A549 (cell line): ENCODE measurements at regions not wholly inside any gene's neighbourhood (a gene's known extent, or its start where the extent isn't known, plus 50 kb on each side); places are given as distances from the start of the nearest gene placed in this dataset.

Experiments
- ATAC-seq, 2 experiments: fragments of 200-7000 bp in 1 of 2; fragments of >200 bp in 1 of 2; cut with Nextera tagmentation in 1 of 2; cut with Tn5 transposase in 1 of 2; 3 replicates each; pipeline versions ENCODE4 v1.8.0 to v1.9.1; 2018 to 2020; ENCODE audit warnings: mild to moderate bottlenecking in 1 of 2, moderate library complexity in 1 of 2
- CTCF ChIA-PET: fragments of 300-600 bp; sonication (Branson Sonifier 250); formaldehyde crosslinking; extraction: SDS; loops from one replicate; lab custom pipeline; 2021; ENCODE audit warnings: antibody characterized with exemption, inconsistent platforms; lab: Yijun Ruan, JAX
- POLR2A ChIA-PET: fragments of 350-600 bp; formaldehyde crosslinking; extraction: SDS; loops from one replicate; lab custom pipeline; 2021; ENCODE audit warnings: antibody characterized with exemption, inconsistent platforms; lab: Yijun Ruan, JAX
- DNase-seq, 2 experiments: peaks; one replicate each; pipeline versions ENCODE4 v3.0.0 to v3.0.0-alpha.2; 2011 to 2016; ENCODE audit warnings: low read depth in 1 of 2, low spot score in 1 of 2
- FAIRE-seq: peaks from 2 replicates; lab custom pipeline; 2011; peaks lifted over from hg19 to GRCh38; lab: Jason Lieb, UNC
- H3K27ac ChIP-seq, 2 experiments: fragments of >200 bp; sonication (Bioruptor Twin); formaldehyde crosslinking; 3 replicates each; pipeline ENCODE4 v1.5.1; 2016 to 2017
- H3K4me1 ChIP-seq: fragments of >200 bp; sonication (Bioruptor Twin); formaldehyde crosslinking; 3 replicates; pipeline ENCODE4 v1.6.1; 2016
- H3K4me2 ChIP-seq: fragments of >200 bp; sonication (Bioruptor Twin); formaldehyde crosslinking; 3 replicates; pipeline ENCODE4 v1.6.1; 2016
- H3K4me3 ChIP-seq: fragments of >200 bp; sonication (Bioruptor Twin); formaldehyde crosslinking; 3 replicates; pipeline ENCODE4 v1.5.1; 2016
- H3K9me3 ChIP-seq: fragments of >200 bp; sonication (Bioruptor Twin); formaldehyde crosslinking; 3 replicates; pipeline ENCODE4 v1.6.1; 2016
- CBX2 ChIP-seq: fragments of 200-600 bp; sonication (generic); IDR thresholded peaks from 2 replicates; pipeline ENCODE4 v1.6.1; 2016; ENCODE audit warnings: low read depth, mild to moderate bottlenecking, borderline replicate concordance
- E2F6 ChIP-seq: IDR thresholded peaks from 2 replicates; pipeline ENCODE4 v1.6.1; 2012; ENCODE audit warnings: low read depth, borderline replicate concordance
- EHF ChIP-seq: fragments of 250-450 bp; sonication (Bioruptor Pico); IDR thresholded peaks from 2 replicates; pipeline ENCODE4 v1.5.0; 2020; ENCODE audit warnings: mild to moderate bottlenecking
- EHMT2 ChIP-seq: fragments of 200-600 bp; sonication (generic); IDR thresholded peaks from 2 replicates; pipeline ENCODE4 v1.6.1; 2016; ENCODE audit warnings: antibody characterized with exemption, low read depth, mild to moderate bottlenecking, moderate library complexity
- ESRRA ChIP-seq: fragments of 150-350 bp; IDR thresholded peaks from 2 replicates; pipeline ENCODE4 v1.6.1; 2014; ENCODE audit warnings: mild to moderate bottlenecking, low read length, borderline replicate concordance
- HOXA7 ChIP-seq: fragments of 250-450 bp; sonication (Bioruptor Pico); IDR thresholded peaks from 2 replicates; pipeline ENCODE4 v1.5.0; 2020; ENCODE audit warnings: mild to moderate bottlenecking, moderate library complexity
- HOXB5 ChIP-seq: fragments of 250-450 bp; sonication (Bioruptor Pico); IDR thresholded peaks from 2 replicates; pipeline ENCODE4 v1.5.0; 2020; ENCODE audit warnings: mild to moderate bottlenecking, moderate library complexity
- KDM1A ChIP-seq: fragments of 200-600 bp; sonication (generic); IDR thresholded peaks from 2 replicates; pipeline ENCODE4 v1.6.1; 2016; ENCODE audit warnings: low read depth, mild to moderate bottlenecking
- KDM5A ChIP-seq: fragments of 200-600 bp; sonication (generic); IDR thresholded peaks from 2 replicates; pipeline ENCODE4 v1.6.1; 2016; ENCODE audit warnings: antibody characterized with exemption, mild to moderate bottlenecking
- MAX ChIP-seq: IDR thresholded peaks from 2 replicates; pipeline ENCODE4 v1.6.1; 2012
- NFE2L2 ChIP-seq: fragments of 150-350 bp; conservative IDR thresholded peaks from 2 replicates; pipeline ENCODE4 v1.6.1; 2014; ENCODE audit warnings: low read length
- PHF8 ChIP-seq: fragments of 200-600 bp; sonication (generic); IDR thresholded peaks from 2 replicates; pipeline ENCODE4 v1.6.1; 2016; ENCODE audit warnings: low read depth, mild to moderate bottlenecking, antibody characterized with exemption, moderate library complexity, borderline replicate concordance
- RARB ChIP-seq: fragments of 250-450 bp; sonication (Bioruptor Pico); IDR thresholded peaks from 2 replicates; pipeline ENCODE4 v1.8.0; 2021; ENCODE audit warnings: mild to moderate bottlenecking, moderate library complexity
- REST ChIP-seq: fragments of 200-600 bp; sonication (generic); IDR thresholded peaks from 2 replicates; pipeline ENCODE4 v1.6.1; 2016; ENCODE audit warnings: antibody characterized with exemption, mild to moderate bottlenecking, moderate library complexity
- RFX5 ChIP-seq: fragments of 450-650 bp; IDR thresholded peaks from 2 replicates; pipeline ENCODE4 v1.7.1; 2014; ENCODE audit warnings: antibody characterized with exemption, mild to moderate bottlenecking, moderate library complexity
- WGBS: methylation state at CpG from one replicate; pipeline ENCODE4 v1.1.6; 2017; ENCODE audit errors: missing lambda C conversion rate; 5-methylcytosine and 5-hydroxymethylcytosine counted together
- TF ChIP-seq, protein P1 (sequence below): fragments of >200 bp; sonication (Bioruptor Twin); formaldehyde crosslinking; IDR thresholded peaks from 2 replicates; pipeline ENCODE4 v1.6.1; 2016
- TF ChIP-seq, protein P2 (sequence below): fragments of >200 bp; sonication (Bioruptor Twin); formaldehyde crosslinking; IDR thresholded peaks from 3 replicates; pipeline ENCODE4 v1.6.1; 2016
- TF ChIP-seq, protein P3 (sequence below): fragments of >200 bp; sonication (Bioruptor Twin); formaldehyde crosslinking; IDR thresholded peaks from 3 replicates; pipeline ENCODE4 v1.5.1; 2016
- TF ChIP-seq, protein P4 (sequence below): fragments of 250-450 bp; sonication (Bioruptor Pico); IDR thresholded peaks from 2 replicates; pipeline ENCODE4 v1.5.0; 2021; ENCODE audit warnings: mild to moderate bottlenecking, moderate library complexity, borderline replicate concordance

- no peak for TF ChIP-seq KDM5A
- TF ChIP-seq KDM1A, result no peak
- no peak for TF ChIP-seq REST
- TF ChIP-seq EHF (CRISPR knock-in tag), result no peak
- TF ChIP-seq, protein P1, sequence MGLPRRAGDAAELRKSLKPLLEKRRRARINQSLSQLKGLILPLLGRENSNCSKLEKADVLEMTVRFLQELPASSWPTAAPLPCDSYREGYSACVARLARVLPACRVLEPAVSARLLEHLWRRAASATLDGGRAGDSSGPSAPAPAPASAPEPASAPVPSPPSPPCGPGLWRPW, result no peak
- TF ChIP-seq PHF8, result no peak
- TF ChIP-seq NFE2L2, result no peak
- no peak for TF ChIP-seq HOXA7 (CRISPR knock-in tag)
- TF ChIP-seq RFX5, result no peak
- TF ChIP-seq, protein P2, sequence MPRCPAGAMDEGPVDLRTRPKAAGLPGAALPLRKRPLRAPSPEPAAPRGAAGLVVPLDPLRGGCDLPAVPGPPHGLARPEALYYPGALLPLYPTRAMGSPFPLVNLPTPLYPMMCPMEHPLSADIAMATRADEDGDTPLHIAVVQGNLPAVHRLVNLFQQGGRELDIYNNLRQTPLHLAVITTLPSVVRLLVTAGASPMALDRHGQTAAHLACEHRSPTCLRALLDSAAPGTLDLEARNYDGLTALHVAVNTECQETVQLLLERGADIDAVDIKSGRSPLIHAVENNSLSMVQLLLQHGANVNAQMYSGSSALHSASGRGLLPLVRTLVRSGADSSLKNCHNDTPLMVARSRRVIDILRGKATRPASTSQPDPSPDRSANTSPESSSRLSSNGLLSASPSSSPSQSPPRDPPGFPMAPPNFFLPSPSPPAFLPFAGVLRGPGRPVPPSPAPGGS, result no peak
- no peak for TF ChIP-seq HOXB5
- TF ChIP-seq EHMT2, result no peak
- no peak for TF ChIP-seq RARB (CRISPR knock-in tag)
- no peak for TF ChIP-seq E2F6
- TF ChIP-seq ESRRA, result no peak
- TF ChIP-seq CBX2, result no peak
- TF ChIP-seq MAX, result no peak
- TF ChIP-seq, protein P3, sequence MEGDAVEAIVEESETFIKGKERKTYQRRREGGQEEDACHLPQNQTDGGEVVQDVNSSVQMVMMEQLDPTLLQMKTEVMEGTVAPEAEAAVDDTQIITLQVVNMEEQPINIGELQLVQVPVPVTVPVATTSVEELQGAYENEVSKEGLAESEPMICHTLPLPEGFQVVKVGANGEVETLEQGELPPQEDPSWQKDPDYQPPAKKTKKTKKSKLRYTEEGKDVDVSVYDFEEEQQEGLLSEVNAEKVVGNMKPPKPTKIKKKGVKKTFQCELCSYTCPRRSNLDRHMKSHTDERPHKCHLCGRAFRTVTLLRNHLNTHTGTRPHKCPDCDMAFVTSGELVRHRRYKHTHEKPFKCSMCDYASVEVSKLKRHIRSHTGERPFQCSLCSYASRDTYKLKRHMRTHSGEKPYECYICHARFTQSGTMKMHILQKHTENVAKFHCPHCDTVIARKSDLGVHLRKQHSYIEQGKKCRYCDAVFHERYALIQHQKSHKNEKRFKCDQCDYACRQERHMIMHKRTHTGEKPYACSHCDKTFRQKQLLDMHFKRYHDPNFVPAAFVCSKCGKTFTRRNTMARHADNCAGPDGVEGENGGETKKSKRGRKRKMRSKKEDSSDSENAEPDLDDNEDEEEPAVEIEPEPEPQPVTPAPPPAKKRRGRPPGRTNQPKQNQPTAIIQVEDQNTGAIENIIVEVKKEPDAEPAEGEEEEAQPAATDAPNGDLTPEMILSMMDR, result no peak
- TF ChIP-seq, protein P4, sequence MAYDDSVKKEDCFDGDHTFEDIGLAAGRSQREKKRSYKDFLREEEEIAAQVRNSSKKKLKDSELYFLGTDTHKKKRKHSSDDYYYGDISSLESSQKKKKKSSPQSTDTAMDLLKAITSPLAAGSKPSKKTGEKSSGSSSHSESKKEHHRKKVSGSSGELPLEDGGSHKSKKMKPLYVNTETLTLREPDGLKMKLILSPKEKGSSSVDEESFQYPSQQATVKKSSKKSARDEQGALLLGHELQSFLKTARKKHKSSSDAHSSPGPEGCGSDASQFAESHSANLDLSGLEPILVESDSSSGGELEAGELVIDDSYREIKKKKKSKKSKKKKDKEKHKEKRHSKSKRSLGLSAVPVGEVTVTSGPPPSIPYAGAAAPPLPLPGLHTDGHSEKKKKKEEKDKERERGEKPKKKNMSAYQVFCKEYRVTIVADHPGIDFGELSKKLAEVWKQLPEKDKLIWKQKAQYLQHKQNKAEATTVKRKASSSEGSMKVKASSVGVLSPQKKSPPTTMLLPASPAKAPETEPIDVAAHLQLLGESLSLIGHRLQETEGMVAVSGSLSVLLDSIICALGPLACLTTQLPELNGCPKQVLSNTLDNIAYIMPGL (CRISPR knock-in tag), result no peak
- TF ChIP-seq, all 56 proteins: peak for 0
- Histone ChIP-seq H3K9me3 (no peaks in the 10 kb centered on the region), H3K27ac (no peak overlapping the region), H3K4me3 (no peak overlapping the region), H3K4me2 (no peak overlapping the region), H3K4me1 (no peaks in the 10 kb centered on the region)
- no peak for FAIRE-seq
- ChIA-PET POLR2A (no interaction called here), CTCF (no interaction called here)
- no peak for ATAC-seq
- WGBS, result 0% methylated on average over 2 of the region's 2 CpGs
- DNase-seq, result no peak
Observed at GRCh38 chr2:126392889-126393288, 263.1 kb upstream of the GYPC start.
